GM18951 (cell line): ENCODE measurements at regions not wholly inside any gene's neighbourhood (a gene's known extent, or its start where the extent isn't known, plus 50 kb on each side); places are given as distances from the start of the nearest gene placed in this dataset.
"Not testable (repeated sequence)": the region's sequence is repeated elsewhere in the genome, so short reads cannot be mapped to it uniquely, and the experiment has no call there.

Experiments
- POLR2A ChIP-seq: IDR thresholded peaks from 4 replicates; pipeline ENCODE4 v1.6.1; 2011; ENCODE audit warnings: mild to moderate bottlenecking; ENCODE audit not compliant: insufficient read length, insufficient read depth; ENCODE audit errors: extremely low read depth
- in situ Hi-C: fragments of 300-500 bp; cut with MboI; formaldehyde crosslinking; loops from one replicate; pipeline ENCODE4 v1.12.0; 2022; ENCODE audit warnings: low sequenced_read_pairs, mixed read lengths, inconsistent platforms; ENCODE audit not compliant: unreplicated experiment

GRCh38 chr14:34310724-34311123, 151.3 kb downstream of the SPTSSA start:
- no peak for TF ChIP-seq POLR2A
- in situ Hi-C loops, result loop anchor here (25.0 kb wide), 1 partner anchor 1723 kb away; no protein-coding TSS in a partner anchor

GRCh38 chr14:34303811-34304210, 158.2 kb downstream of the SPTSSA start:
- no peak for TF ChIP-seq POLR2A
- in situ Hi-C loops, result loop anchor here (10.0 to 25.0 kb wide), 2 partner anchors 459 to 1717 kb away; no protein-coding TSS in a partner anchor

- in situ Hi-C loops, result loop anchor here (10.0 to 25.0 kb wide), 2 partner anchors 458 to 1715 kb away; no protein-coding TSS in a partner anchor
- no peak for TF ChIP-seq POLR2A
Measured at GRCh38 chr14:34302654-34303053, 159.4 kb downstream of the SPTSSA start.

- in situ Hi-C loops, result loop anchor here (10.0 to 25.0 kb wide), 2 partner anchors 456 to 1714 kb away; no protein-coding TSS in a partner anchor
Measured at GRCh38 chr14:34300882-34301734, 160.9 kb downstream of the SPTSSA start.

GRCh38 chr14:34300330-34300729, 161.7 kb downstream of the SPTSSA start:
- in situ Hi-C loops, result loop anchor here (10.0 to 25.0 kb wide), 2 partner anchors 456 to 1713 kb away; no protein-coding TSS in a partner anchor
- TF ChIP-seq POLR2A, result no peak

More at GRCh38 chr14:34300882-34301734, 160.9 kb downstream of the SPTSSA start:
- no peak for TF ChIP-seq POLR2A

- no peak for TF ChIP-seq POLR2A
- in situ Hi-C loops, result no loop called here
Measured at GRCh38 chr14:34299360-34299759, 162.7 kb downstream of the SPTSSA start.

- TF ChIP-seq POLR2A, result no peak
- in situ Hi-C loops, result no loop called here
Measured at GRCh38 chr14:34297786-34298520, 164.1 kb downstream of the SPTSSA start.

GRCh38 chr14:34283590-34283989, 178.4 kb downstream of the SPTSSA start:
- in situ Hi-C loops, result no loop called here

GRCh38 chr14:34277191-34277590, 184.8 kb downstream of the SPTSSA start:
- in situ Hi-C loops, result no loop called here
- no peak for TF ChIP-seq POLR2A

More at GRCh38 chr14:34283590-34283989, 178.4 kb downstream of the SPTSSA start:
- no peak for TF ChIP-seq POLR2A

GRCh38 chr14:34275530-34275929, 186.5 kb downstream of the SPTSSA start:
- in situ Hi-C loops, result no loop called here
- TF ChIP-seq POLR2A, result no peak

- in situ Hi-C loops, result no loop called here
Measured at GRCh38 chr14:34275078-34275477, 187.0 kb downstream of the SPTSSA start.

GRCh38 chr14:34273716-34274115, 188.3 kb downstream of the SPTSSA start:
- in situ Hi-C loops, result not testable (repeated sequence)

More at GRCh38 chr14:34275078-34275477, 187.0 kb downstream of the SPTSSA start:
- no peak for TF ChIP-seq POLR2A

- TF ChIP-seq POLR2A, result no peak
Measured at GRCh38 chr14:34270361-34270760, 191.7 kb downstream of the SPTSSA start.

GRCh38 chr14:34266344-34266743, 195.7 kb downstream of the SPTSSA start:
- in situ Hi-C loops, result no loop called here

More at GRCh38 chr14:34270361-34270760, 191.7 kb downstream of the SPTSSA start:
- in situ Hi-C loops, result no loop called here

More at GRCh38 chr14:34266344-34266743, 195.7 kb downstream of the SPTSSA start:
- no peak for TF ChIP-seq POLR2A
